Stimulated activated CD4-positive, alpha-beta T cell treated with anti-CD3 and anti-CD28 coated beads, Interleukin-4, amount 100 ng/mL, for 24 hours (primary cell): ENCODE measurements at regions not wholly inside any gene's neighbourhood (a gene's known extent, or its start where the extent isn't known, plus 50 kb on each side); places are given as distances from the start of the nearest gene placed in this dataset.

ENCODE experiments used
- DNase-seq: peaks from one replicate; pipeline ENCODE4 v3.0.0-alpha.2; 2020

GRCh38 chr6:18335948-18336347 lies 51.2 kb upstream of the RNF144B start:
- no peak for DNase-seq

DNA sequence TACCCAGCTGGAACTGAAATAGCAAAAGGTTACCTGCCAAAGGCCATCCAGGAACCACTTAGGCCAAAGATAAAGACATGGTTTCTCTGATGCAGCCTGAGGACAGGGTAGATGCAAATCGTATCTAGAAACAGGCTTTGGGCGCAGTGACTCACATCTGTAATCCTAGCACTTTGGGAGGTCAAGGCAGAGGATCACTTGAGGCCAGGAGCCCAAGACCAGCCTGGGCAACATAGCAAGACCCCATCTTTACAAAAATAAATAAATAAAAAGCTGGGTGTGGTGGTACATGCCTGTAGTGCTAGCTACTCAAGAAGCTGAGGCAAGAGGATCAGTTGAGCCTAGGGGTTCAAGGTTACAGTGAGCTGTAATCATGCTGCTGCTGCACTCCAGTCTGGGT lies 52.9 kb upstream of the RNF144B start:
- DNase-seq, result no peak

DNA sequence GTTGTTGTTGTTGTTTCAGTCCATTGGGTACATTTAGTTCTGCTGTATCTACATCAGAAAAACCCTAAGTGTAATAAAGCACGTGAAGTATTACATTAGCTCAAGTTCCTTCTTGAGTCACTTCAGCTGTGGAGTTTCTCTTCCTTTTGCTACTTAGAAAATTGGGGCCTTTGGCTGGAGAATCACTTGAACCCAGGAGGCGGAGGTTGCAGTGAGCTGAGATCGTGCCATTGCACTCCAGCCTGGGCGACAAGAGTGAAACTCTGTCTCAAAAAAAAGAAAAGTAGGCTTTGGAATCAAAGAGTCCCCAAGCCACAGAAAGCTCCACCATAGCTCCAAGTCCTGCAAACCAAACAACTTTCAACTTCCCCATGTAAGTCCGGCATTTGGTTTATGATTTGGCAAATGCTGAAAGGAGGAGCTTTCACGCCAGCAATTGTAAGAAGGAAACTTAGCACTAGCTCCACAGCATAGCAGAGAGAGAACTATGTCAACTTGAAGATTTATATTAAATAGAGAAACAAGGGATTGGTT lies 56.5 kb upstream of the RNF144B start:
- no peak for DNase-seq

- no peak for DNase-seq
Observed at GRCh38 chr6:18329776-18330175, 57.4 kb upstream of the RNF144B start.

DNA sequence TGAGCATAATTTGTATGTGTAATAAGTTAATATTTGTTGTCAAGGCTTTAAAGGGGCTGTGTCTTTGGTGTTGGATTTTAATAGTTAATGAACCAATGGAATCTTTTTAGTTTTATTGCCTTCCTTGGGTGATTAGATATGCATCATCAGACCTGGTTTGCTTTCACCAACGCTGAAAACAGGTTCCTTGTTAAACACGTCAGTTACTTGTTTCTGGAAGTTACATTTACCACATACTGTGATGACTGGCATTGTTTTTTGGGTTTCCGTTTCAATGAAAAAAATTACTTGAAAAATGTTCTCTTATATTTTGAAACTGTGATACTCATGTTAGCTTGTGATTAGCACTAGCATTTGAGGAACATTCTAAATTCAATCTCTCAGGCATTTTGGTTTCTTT lies 58.6 kb upstream of the RNF144B start:
- no peak for DNase-seq

DNA sequence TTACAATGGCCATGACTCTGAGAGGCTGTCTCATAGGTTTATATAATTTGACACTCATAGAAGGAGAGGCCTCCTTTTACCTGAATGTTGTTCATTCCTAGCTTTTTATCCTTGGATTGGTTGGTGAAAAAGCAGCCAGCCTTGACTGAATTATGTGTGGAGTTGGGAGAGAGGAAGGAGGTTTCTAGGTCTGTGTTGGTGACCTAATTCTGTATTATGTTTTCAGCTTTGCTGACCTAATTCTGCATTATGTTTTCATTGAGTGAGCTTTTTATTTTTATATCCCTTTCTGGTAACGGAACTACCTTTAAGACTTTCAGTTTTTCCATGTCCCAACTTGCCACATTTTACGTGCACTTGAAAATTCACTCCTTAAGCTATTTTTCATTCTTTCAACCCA lies 59.1 kb upstream of the RNF144B start:
- no peak for DNase-seq

GRCh38 chr6:18327626-18328025 lies 59.5 kb upstream of the RNF144B start:
- DNase-seq, result no peak

GRCh38 chr6:18326980-18327379 lies 60.2 kb upstream of the RNF144B start:
- no peak for DNase-seq

DNA sequence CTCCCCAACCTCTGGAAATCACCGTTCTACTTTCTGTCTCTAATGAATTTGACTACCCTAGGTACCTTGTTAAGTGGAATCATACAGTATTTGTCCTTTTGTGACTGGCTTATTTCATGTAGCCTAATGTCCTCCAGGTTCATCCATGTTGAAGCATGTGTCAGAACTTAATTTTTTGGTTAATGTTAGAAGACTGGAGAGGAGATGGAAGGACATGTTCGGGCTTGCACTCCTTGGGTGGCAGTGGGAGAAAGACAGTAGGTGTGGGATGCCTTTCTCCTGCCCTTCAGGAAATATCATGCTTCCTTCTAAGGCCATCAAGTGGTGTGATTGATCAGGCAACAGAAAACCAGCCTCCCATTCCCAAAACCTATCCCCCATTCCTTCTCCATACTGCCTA lies 61.1 kb upstream of the RNF144B start:
- DNase-seq, result no peak

GRCh38 chr6:18324706-18325042 lies 60.3 kb upstream of the DEK start:
- no peak for DNase-seq

- DNase-seq, result peak; percentile 8
Observed at GRCh38 chr6:18323935-18324705, 59.8 kb upstream of the DEK start.

- no peak for DNase-seq
Observed at GRCh38 chr6:18317850-18318249, 53.5 kb upstream of the DEK start.

DNA sequence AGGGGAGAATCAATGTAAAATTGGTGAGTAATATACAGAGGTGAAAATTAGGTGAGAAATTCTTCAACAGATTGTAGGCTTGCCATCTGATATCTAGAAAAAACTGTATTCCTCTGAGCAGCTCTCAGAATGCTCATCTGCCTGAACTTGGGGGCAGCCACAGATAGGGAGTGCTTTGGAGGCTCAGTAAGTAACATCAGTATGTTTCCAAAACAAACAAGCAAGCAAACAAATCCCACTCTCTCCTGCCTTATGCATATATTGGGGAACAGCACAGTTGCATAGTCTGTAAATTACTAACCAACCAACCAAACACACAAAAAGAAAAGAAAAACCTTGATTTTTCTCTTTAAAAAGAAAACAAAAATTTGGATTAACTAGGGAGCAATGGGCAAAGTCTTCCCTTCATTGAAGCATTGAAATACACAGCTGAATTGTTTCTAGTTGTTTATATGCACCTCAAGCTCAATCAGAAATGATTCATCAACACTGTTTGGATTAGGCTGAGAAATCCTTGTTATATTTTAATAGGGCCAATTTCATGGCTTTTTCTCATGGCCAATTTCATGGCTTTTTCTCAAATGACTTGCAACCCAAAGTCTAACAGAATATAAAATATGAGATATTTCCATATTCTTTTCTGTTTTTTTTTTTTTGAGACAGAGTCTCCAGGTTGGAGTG lies 50.1 kb upstream of the DEK start:
- DNase-seq, result no peak
